Activated CD4-positive, alpha-beta T cell treated with anti-CD3 and anti-CD28 coated beads for 36 hours (primary cell): ENCODE measurements at regions not wholly inside any gene's neighbourhood (a gene's known extent, or its start where the extent isn't known, plus 50 kb on each side); places are given as distances from the start of the nearest gene placed in this dataset.
"Not testable (repeated sequence)": the region's sequence is repeated elsewhere in the genome, so short reads cannot be mapped to it uniquely, and the experiment has no call there.

ENCODE experiments used
- ATAC-seq: fragments of 200-7000 bp; cut with Tn5 transposase; one replicate; pipeline ENCODE4 v1.10.0; 2021; ENCODE audit warnings: mild to moderate bottlenecking, moderate library complexity
- CTCF ChIA-PET: fragments of 350-600 bp; sonication (Branson Sonifier 250); formaldehyde crosslinking; loops from one replicate; lab custom pipeline; 2021; ENCODE audit warnings: antibody characterized with exemption; lab: Charles Lee
- POLR2A ChIA-PET: fragments of 350-600 bp; sonication (Branson Sonifier 250); formaldehyde crosslinking; loops from one replicate; lab custom pipeline; 2021; ENCODE audit warnings: antibody characterized with exemption, inconsistent platforms; lab: Charles Lee
- DNase-seq: peaks from one replicate; pipeline ENCODE4 v3.0.0-alpha.2; 2020
- H3K27ac Mint-ChIP-seq: one replicate; pipeline ENCODE4 v1.8.0; 2021; ENCODE audit warnings: mixed read lengths
- H3K27me3 Mint-ChIP-seq: one replicate; pipeline ENCODE4 v1.8.0; 2021; ENCODE audit warnings: mixed read lengths
- H3K36me3 Mint-ChIP-seq: one replicate; pipeline ENCODE4 v1.8.0; 2021; ENCODE audit warnings: low read depth, mixed read lengths
- H3K4me1 Mint-ChIP-seq: one replicate; pipeline ENCODE4 v1.8.0; 2021; ENCODE audit warnings: mixed read lengths
- H3K4me3 Mint-ChIP-seq: one replicate; pipeline ENCODE4 v1.8.0; 2021; ENCODE audit warnings: mild to moderate bottlenecking, moderate library complexity, mixed read lengths
- H3K9me3 Mint-ChIP-seq: one replicate; pipeline ENCODE4 v1.8.0; 2021; ENCODE audit warnings: low read depth, mixed read lengths
- intact Hi-C, 2 experiments: fragments of 100-400 bp; cut with DNase I in 1 of 2; cut with micrococcal nuclease in 1 of 2; formaldehyde crosslinking; loops; one replicate each; pipeline versions ENCODE4 v1.14.2 to v1.15.1; 2022 to 2024; cut with DNase I, micrococcal nuclease

GRCh38 chr20:61082720-61083119 is 169.3 kb upstream of the CDH4 start:
- peaks cover 4% of the 10 kb centered on the region for H3K27me3 Mint-ChIP-seq
- H3K36me3 Mint-ChIP-seq, result no peaks in the 10 kb centered on the region
- POLR2A ChIA-PET, result no interaction called here
- no peak overlapping the region for H3K27ac Mint-ChIP-seq
- ATAC-seq, result no peak
- CTCF ChIA-PET, result no interaction called here
- H3K4me3 Mint-ChIP-seq, result no peak overlapping the region
- intact Hi-C loops, result no loop called here
- no peak for DNase-seq
- no peaks in the 10 kb centered on the region for H3K4me1 Mint-ChIP-seq
- peaks cover 4% of the 10 kb centered on the region for H3K9me3 Mint-ChIP-seq

GRCh38 chr20:61083431-61083830 is 168.6 kb upstream of the CDH4 start:
- ATAC-seq (no peak), DNase-seq (no peak)
- Mint-ChIP-seq H3K4me3 (no peak overlapping the region), H3K9me3 (peaks cover 4% of the 10 kb centered on the region), H3K36me3 (no peaks in the 10 kb centered on the region), H3K27ac (no peak overlapping the region), H3K4me1 (no peaks in the 10 kb centered on the region), H3K27me3 (peaks cover 4% of the 10 kb centered on the region)
- intact Hi-C loops, result no loop called here
- POLR2A ChIA-PET, result interaction anchor here (0.6 kb wide), 1 partner anchor 58 kb away, joined by 3 read pairs; no protein-coding TSS in a partner anchor
- CTCF ChIA-PET, result no interaction called here

GRCh38 chr20:61086031-61086430 is 166.0 kb upstream of the CDH4 start:
- intact Hi-C loops, result no loop called here
- POLR2A ChIA-PET, result no interaction called here
- H3K27me3 Mint-ChIP-seq, result peaks cover 1% of the 10 kb centered on the region
- H3K9me3 Mint-ChIP-seq, result peaks cover 2% of the 10 kb centered on the region
- no peak overlapping the region for H3K4me3 Mint-ChIP-seq
- H3K27ac Mint-ChIP-seq, result no peak overlapping the region
- ATAC-seq, result no peak
- H3K4me1 Mint-ChIP-seq, result no peaks in the 10 kb centered on the region
- H3K36me3 Mint-ChIP-seq, result no peaks in the 10 kb centered on the region
- CTCF ChIA-PET, result no interaction called here
- DNase-seq, result no peak

- DNase-seq (no peak), ATAC-seq (no peak)
- CTCF ChIA-PET, result no interaction called here
- H3K27ac Mint-ChIP-seq, result no peak overlapping the region
- no peaks in the 10 kb centered on the region for H3K36me3 Mint-ChIP-seq
- H3K27me3 Mint-ChIP-seq, result peaks cover 1% of the 10 kb centered on the region
- no peaks in the 10 kb centered on the region for H3K4me1 Mint-ChIP-seq
- POLR2A ChIA-PET, result no interaction called here
- intact Hi-C loops, result no loop called here
- peaks cover 14% of the 10 kb centered on the region for H3K9me3 Mint-ChIP-seq
- H3K4me3 Mint-ChIP-seq, result no peak overlapping the region
Measured at GRCh38 chr20:61090541-61090940, 161.5 kb upstream of the CDH4 start.

DNA sequence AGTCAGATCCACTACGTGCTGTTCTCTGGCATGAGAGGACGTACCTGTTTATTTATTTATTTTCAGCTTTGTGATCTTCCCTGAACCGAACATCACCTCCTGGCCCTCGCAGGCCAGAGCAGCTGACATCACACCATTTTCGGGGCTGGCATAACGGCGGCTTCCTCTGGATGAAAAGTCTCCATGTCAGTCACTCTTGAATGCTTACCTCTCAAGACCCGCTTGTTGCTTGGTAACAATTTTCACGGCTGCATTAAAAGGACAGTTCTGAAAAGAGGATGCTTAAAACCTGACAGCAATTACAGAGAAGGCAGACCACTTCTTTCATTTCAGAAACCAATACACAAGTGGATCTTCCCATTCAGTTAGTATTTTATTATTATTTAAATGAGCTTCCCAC is 159.8 kb upstream of the CDH4 start:
- ATAC-seq, result no peak
- no peak for DNase-seq
- Mint-ChIP-seq H3K36me3 (no peaks in the 10 kb centered on the region), H3K27ac (no peak overlapping the region), H3K4me1 (no peaks in the 10 kb centered on the region), H3K9me3 (peaks cover 26% of the 10 kb centered on the region), H3K4me3 (no peak overlapping the region), H3K27me3 (no peaks in the 10 kb centered on the region)
- ChIA-PET POLR2A (no interaction called here), CTCF (interaction anchor here (0.8 kb wide), 1 partner anchor 106 kb away, joined by 3 read pairs; no protein-coding TSS in a partner anchor)
- intact Hi-C loops, result no loop called here

DNA sequence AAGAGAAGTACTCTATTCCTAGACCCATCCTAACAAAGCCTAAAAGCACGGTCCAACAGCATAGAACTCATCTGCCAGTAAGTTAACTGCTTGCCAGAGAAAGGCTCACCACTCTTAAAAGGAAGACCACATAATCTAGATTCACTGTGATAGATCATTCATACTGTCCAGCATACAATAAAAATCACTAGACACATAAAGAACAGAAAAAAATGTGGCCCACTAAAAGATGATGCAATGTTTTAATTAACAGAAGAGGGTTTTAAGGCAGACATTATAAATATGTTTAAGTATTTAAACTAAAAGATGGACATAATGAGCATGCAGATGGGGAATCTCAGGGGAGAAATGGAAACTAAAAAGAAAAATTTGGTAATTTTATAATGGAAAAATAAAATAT is 157.5 kb upstream of the CDH4 start:
- DNase-seq (no peak), ATAC-seq (no peak)
- ChIA-PET CTCF (no interaction called here), POLR2A (no interaction called here)
- Mint-ChIP-seq H3K4me3 (no peak overlapping the region), H3K4me1 (no peaks in the 10 kb centered on the region), H3K27ac (no peak overlapping the region), H3K9me3 (peaks cover 26% of the 10 kb centered on the region), H3K27me3 (no peaks in the 10 kb centered on the region), H3K36me3 (no peaks in the 10 kb centered on the region)
- intact Hi-C loops, result no loop called here

DNA sequence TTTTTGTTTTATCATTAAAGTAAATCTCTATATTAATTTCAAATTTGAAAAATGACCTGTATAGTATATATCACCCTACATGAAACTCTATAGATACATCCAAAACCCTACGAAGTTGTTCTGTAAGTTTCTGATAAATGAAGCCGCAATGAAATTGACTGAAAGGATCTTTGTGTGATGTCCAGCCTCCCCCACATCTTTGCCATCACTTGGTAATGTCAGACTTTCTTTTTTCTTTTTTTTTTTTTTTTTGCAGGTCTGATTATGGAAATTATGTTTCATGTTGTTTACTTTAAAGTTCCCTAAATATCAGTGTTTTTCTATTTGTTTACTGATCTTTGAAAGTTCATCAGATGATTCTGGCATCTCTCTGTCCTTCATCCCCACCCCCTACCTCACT is 155.6 kb upstream of the CDH4 start:
- Mint-ChIP-seq H3K27ac (no peak overlapping the region), H3K9me3 (peaks cover 26% of the 10 kb centered on the region), H3K4me1 (no peaks in the 10 kb centered on the region), H3K4me3 (no peak overlapping the region), H3K27me3 (no peaks in the 10 kb centered on the region), H3K36me3 (no peaks in the 10 kb centered on the region)
- ChIA-PET CTCF (no interaction called here), POLR2A (no interaction called here)
- DNase-seq (no peak), ATAC-seq (no peak)
- intact Hi-C loops, result no loop called here

DNA sequence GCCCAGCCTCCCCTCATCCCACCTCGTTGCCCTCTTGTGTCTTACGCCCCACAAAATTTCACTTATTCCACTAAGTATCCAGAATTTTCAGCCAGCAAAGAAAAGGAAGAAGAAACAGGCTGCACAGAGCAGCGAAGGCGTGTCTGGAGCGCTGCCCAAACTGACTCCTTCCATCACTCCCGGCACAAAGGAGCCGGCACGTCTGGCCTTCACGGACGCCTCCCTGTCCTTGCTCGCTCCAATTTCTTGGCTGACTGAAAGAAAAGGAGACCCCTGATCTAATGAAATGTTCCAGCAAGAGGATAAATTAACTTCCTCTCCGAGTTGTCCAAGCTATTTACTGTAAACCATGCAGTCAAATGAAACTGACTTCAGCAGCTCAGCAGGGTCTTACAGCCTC is 152.3 kb upstream of the CDH4 start:
- H3K36me3 Mint-ChIP-seq, result no peaks in the 10 kb centered on the region
- H3K4me3 Mint-ChIP-seq, result no peak overlapping the region

GRCh38 chr20:61100489-61100888 is 151.6 kb upstream of the CDH4 start:
- H3K4me1 Mint-ChIP-seq, result no peaks in the 10 kb centered on the region
- H3K9me3 Mint-ChIP-seq, result peaks cover 12% of the 10 kb centered on the region
- H3K36me3 Mint-ChIP-seq, result no peaks in the 10 kb centered on the region
- H3K4me3 Mint-ChIP-seq, result no peak overlapping the region
- H3K27ac Mint-ChIP-seq, result no peak overlapping the region
- H3K27me3 Mint-ChIP-seq, result peaks cover 2% of the 10 kb centered on the region
- POLR2A ChIA-PET, result no interaction called here
- intact Hi-C loops, result no loop called here
- ATAC-seq (no peak), DNase-seq (no peak)
- CTCF ChIA-PET, result no interaction called here

More for the DNA sequence above, 152.3 kb upstream of the CDH4 start:
- ChIA-PET POLR2A (no interaction called here), CTCF (no interaction called here)
- intact Hi-C loops, result loop anchor here in 1 of 2 experiments (2.0 kb wide), 1 partner anchor 703 kb away; no protein-coding TSS in a partner anchor
- ATAC-seq (no peak), DNase-seq (no peak)
- H3K27me3 Mint-ChIP-seq, result peaks cover 2% of the 10 kb centered on the region
- peaks cover 16% of the 10 kb centered on the region for H3K9me3 Mint-ChIP-seq
- H3K4me1 Mint-ChIP-seq, result no peaks in the 10 kb centered on the region
- no peak overlapping the region for H3K27ac Mint-ChIP-seq

- CTCF ChIA-PET, H3K4me3 Mint-ChIP-seq, H3K36me3 Mint-ChIP-seq, H3K27me3 Mint-ChIP-seq, ATAC-seq, intact Hi-C loops, POLR2A ChIA-PET, H3K27ac Mint-ChIP-seq, H3K9me3 Mint-ChIP-seq, DNase-seq, H3K4me1 Mint-ChIP-seq: not testable (repeated sequence)
Measured at GRCh38 chr20:61101321-61101720, 150.7 kb upstream of the CDH4 start.

DNA sequence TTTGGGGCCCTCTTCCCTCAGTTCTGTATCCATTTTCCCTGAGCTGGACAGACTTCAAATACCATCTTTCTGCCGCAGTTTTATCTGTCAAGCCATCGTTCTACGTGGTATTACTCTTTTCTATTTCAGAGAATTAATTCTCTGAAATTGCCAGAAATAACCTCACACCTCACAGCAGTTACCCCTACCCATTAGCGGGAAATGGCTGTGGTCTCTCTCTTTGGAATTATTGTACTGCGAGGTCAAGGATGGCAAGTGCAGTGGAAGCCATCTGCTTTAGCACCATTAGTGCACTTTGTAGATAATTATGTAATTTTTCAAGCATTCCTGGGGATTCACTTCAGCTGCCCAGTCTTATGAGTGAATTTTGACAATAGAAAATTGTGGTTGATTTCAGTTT is 147.8 kb upstream of the CDH4 start:
- Mint-ChIP-seq H3K36me3 (no peaks in the 10 kb centered on the region), H3K9me3 (no peaks in the 10 kb centered on the region), H3K4me1 (no peaks in the 10 kb centered on the region)

DNA sequence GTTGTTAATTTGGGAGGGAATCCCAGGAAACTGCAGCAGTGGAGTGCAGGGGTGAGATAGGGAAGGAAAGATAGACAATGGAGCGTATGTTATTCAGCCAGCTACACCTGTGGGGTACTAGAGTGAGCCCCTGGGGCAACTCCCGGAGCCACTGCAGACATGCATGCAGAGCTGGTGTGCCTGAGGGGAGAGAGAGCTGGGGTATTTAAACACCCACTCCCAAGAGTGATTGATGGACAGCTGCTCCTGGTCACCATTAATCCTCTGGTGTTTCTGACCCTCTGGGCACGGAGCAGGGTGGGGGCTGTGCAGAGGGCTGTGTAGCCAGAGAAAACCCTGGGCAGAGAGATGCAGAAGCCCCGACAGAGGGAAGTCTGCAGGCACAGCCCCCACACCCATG is 146.7 kb upstream of the CDH4 start:
- H3K36me3 Mint-ChIP-seq, result no peaks in the 10 kb centered on the region
- no peak overlapping the region for H3K4me3 Mint-ChIP-seq
- no peaks in the 10 kb centered on the region for H3K4me1 Mint-ChIP-seq
- POLR2A ChIA-PET, result no interaction called here
- H3K9me3 Mint-ChIP-seq, result no peaks in the 10 kb centered on the region
- ATAC-seq (no peak), DNase-seq (no peak)
- no peak overlapping the region for H3K27ac Mint-ChIP-seq
- CTCF ChIA-PET, result no interaction called here
- intact Hi-C loops, result no loop called here
- peaks cover 2% of the 10 kb centered on the region for H3K27me3 Mint-ChIP-seq

More for the DNA sequence above, 147.8 kb upstream of the CDH4 start:
- intact Hi-C loops, result no loop called here
- DNase-seq, result no peak
- Mint-ChIP-seq H3K27me3 (peaks cover 2% of the 10 kb centered on the region), H3K27ac (no peak overlapping the region), H3K4me3 (no peak overlapping the region)
- ChIA-PET POLR2A (no interaction called here), CTCF (no interaction called here)
- ATAC-seq, result no peak

- Mint-ChIP-seq H3K27me3 (peaks cover 2% of the 10 kb centered on the region), H3K4me1 (no peaks in the 10 kb centered on the region), H3K36me3 (no peaks in the 10 kb centered on the region), H3K4me3 (no peak overlapping the region), H3K9me3 (no peaks in the 10 kb centered on the region), H3K27ac (no peak overlapping the region)
- no peak for ATAC-seq
- intact Hi-C loops, result no loop called here
- CTCF ChIA-PET, result no interaction called here
- no peak for DNase-seq
- POLR2A ChIA-PET, result no interaction called here
Measured at GRCh38 chr20:61106438-61106837, 145.6 kb upstream of the CDH4 start.
